ENCODE measurements at regions not wholly inside any gene's neighbourhood (a gene's known extent, or its start where the extent isn't known, plus 50 kb on each side); places are given as distances from the start of the nearest gene placed in this dataset.
"Not testable (repeated sequence)": the region's sequence is repeated elsewhere in the genome, so short reads cannot be mapped to it uniquely, and the experiment has no call there.

DNA sequence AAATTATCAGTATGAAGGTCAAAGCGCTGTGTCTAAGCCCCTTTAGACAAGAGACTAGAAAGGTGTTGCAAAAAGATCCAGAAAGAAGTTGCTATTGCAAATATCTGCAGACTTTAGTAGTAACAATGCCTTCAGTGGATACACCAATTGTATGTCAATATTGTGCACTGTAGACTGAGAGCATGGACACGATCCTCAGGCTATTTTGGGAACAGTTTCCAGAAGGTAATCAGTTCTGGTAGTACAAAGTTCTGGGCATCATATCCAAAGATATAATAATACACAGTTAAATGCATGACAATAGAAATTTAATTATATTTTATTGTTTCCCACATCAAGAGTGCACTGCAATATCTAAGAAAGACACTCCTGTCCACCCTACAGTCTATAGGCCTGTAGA is 84.1 kb upstream of the LUZP2 start:
- no peaks in the 10 kb centered on the region for H3K36me3 Mint-ChIP-seq (ENCODE audit: insufficient read depth, unreplicated experiment)
- CTCF ChIA-PET, result no interaction called here

GRCh38 chr11:24413391-24413790 is 83.5 kb upstream of the LUZP2 start:
- no peaks in the 10 kb centered on the region for H3K9me3 Mint-ChIP-seq (ENCODE audit: unreplicated experiment)
- H3K4me3 Mint-ChIP-seq (ENCODE audit: unreplicated experiment), result no peak overlapping the region
- BruUV-seq (replicated peaks), result no TSS peak
- no peak overlapping the region for H3K4me3 ChIP-seq (ENCODE audit: low read depth, low read length)
- no peaks in the 10 kb centered on the region for H3K4me1 Mint-ChIP-seq (ENCODE audit: low read depth, unreplicated experiment)
- no peak for DNase-seq
- TF ChIP-seq, protein P1, sequence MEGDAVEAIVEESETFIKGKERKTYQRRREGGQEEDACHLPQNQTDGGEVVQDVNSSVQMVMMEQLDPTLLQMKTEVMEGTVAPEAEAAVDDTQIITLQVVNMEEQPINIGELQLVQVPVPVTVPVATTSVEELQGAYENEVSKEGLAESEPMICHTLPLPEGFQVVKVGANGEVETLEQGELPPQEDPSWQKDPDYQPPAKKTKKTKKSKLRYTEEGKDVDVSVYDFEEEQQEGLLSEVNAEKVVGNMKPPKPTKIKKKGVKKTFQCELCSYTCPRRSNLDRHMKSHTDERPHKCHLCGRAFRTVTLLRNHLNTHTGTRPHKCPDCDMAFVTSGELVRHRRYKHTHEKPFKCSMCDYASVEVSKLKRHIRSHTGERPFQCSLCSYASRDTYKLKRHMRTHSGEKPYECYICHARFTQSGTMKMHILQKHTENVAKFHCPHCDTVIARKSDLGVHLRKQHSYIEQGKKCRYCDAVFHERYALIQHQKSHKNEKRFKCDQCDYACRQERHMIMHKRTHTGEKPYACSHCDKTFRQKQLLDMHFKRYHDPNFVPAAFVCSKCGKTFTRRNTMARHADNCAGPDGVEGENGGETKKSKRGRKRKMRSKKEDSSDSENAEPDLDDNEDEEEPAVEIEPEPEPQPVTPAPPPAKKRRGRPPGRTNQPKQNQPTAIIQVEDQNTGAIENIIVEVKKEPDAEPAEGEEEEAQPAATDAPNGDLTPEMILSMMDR (IDR thresholded peaks at IDR 0.05; ENCODE audit: insufficient read depth in 1 of 2, low read depth in 1 of 2, low read length in 1 of 2, severe bottlenecking in 1 of 2, unreplicated experiment in 1 of 2), result no peak
- ChIA-PET POLR2A (no interaction called here), CTCF (no interaction called here)
- intact Hi-C loops (cut with micrococcal nuclease; ENCODE audit: unreplicated experiment), result no loop called here
- H3K4me1 ChIP-seq, result no peaks in the 10 kb centered on the region
- no peak overlapping the region for H3K27ac Mint-ChIP-seq (ENCODE audit: unreplicated experiment)
- H3K36me3 ChIP-seq (ENCODE audit: control insufficient read depth, insufficient read depth, low read length), result no peaks in the 10 kb centered on the region
- H3K9me3 ChIP-seq, result no peaks in the 10 kb centered on the region
- H3K36me3 Mint-ChIP-seq (ENCODE audit: insufficient read depth, unreplicated experiment), result no peaks in the 10 kb centered on the region
- no peaks in the 10 kb centered on the region for H3K27me3 Mint-ChIP-seq (ENCODE audit: insufficient read depth, unreplicated experiment)
- H3K27me3 ChIP-seq (replicated peaks; ENCODE audit: control insufficient read depth, insufficient read depth, low read length), result no peaks in the 10 kb centered on the region

More for the DNA sequence above, 84.1 kb upstream of the LUZP2 start:
- Mint-ChIP-seq H3K27me3 (ENCODE audit: insufficient read depth, unreplicated experiment) (no peaks in the 10 kb centered on the region), H3K4me3 (ENCODE audit: unreplicated experiment) (no peak overlapping the region), H3K4me1 (ENCODE audit: low read depth, unreplicated experiment) (no peaks in the 10 kb centered on the region), H3K27ac (ENCODE audit: unreplicated experiment) (no peak overlapping the region), H3K9me3 (ENCODE audit: unreplicated experiment) (no peaks in the 10 kb centered on the region)
- Histone ChIP-seq H3K9me3 (no peaks in the 10 kb centered on the region), H3K36me3 (ENCODE audit: control insufficient read depth, insufficient read depth, low read length) (no peaks in the 10 kb centered on the region), H3K4me1 (no peaks in the 10 kb centered on the region), H3K4me3 (ENCODE audit: low read depth, low read length) (no peak overlapping the region), H3K27me3 (replicated peaks; ENCODE audit: control insufficient read depth, insufficient read depth, low read length) (no peaks in the 10 kb centered on the region)
- no TSS peak for BruUV-seq (replicated peaks)
- TF ChIP-seq, protein P1 (IDR thresholded peaks at IDR 0.05; ENCODE audit: insufficient read depth in 1 of 2, low read depth in 1 of 2, low read length in 1 of 2, severe bottlenecking in 1 of 2, unreplicated experiment in 1 of 2), result no peak
- intact Hi-C loops (cut with micrococcal nuclease; ENCODE audit: unreplicated experiment), result no loop called here
- DNase-seq, result no peak
- POLR2A ChIA-PET, result no interaction called here

- CTCF ChIA-PET, result not testable (repeated sequence)
These were observed 80.8 kb upstream of the LUZP2 start for GRCh38 chr11:24415955-24416636.

GRCh38 chr11:24421766-24422165 is 75.1 kb upstream of the LUZP2 start:
- Histone ChIP-seq H3K27me3 (replicated peaks; ENCODE audit: control insufficient read depth, insufficient read depth, low read length) (no peaks in the 10 kb centered on the region), H3K9me3 (no peaks in the 10 kb centered on the region), H3K36me3 (ENCODE audit: control insufficient read depth, insufficient read depth, low read length) (no peaks in the 10 kb centered on the region), H3K4me3 (ENCODE audit: low read depth, low read length) (no peak overlapping the region), H3K4me1 (no peaks in the 10 kb centered on the region)
- BruUV-seq (replicated peaks), result no TSS peak
- H3K9me3 Mint-ChIP-seq (ENCODE audit: unreplicated experiment), result no peaks in the 10 kb centered on the region
- H3K4me1 Mint-ChIP-seq (ENCODE audit: low read depth, unreplicated experiment), result no peaks in the 10 kb centered on the region
- ChIA-PET CTCF (no interaction called here), POLR2A (no interaction called here)
- TF ChIP-seq, protein P1 (IDR thresholded peaks at IDR 0.05; ENCODE audit: insufficient read depth in 1 of 2, low read depth in 1 of 2, low read length in 1 of 2, severe bottlenecking in 1 of 2, unreplicated experiment in 1 of 2), result no peak
- no peak overlapping the region for H3K4me3 Mint-ChIP-seq (ENCODE audit: unreplicated experiment)
- DNase-seq, result no peak
- H3K27me3 Mint-ChIP-seq (ENCODE audit: insufficient read depth, unreplicated experiment), result no peaks in the 10 kb centered on the region
- H3K27ac Mint-ChIP-seq (ENCODE audit: unreplicated experiment), result no peak overlapping the region
- no peaks in the 10 kb centered on the region for H3K36me3 Mint-ChIP-seq (ENCODE audit: insufficient read depth, unreplicated experiment)
- intact Hi-C loops (cut with micrococcal nuclease; ENCODE audit: unreplicated experiment), result no loop called here

More at GRCh38 chr11:24415955-24416636, 80.8 kb upstream of the LUZP2 start:
- H3K9me3 ChIP-seq; H3K4me3 Mint-ChIP-seq (ENCODE audit: unreplicated experiment); H3K27me3 ChIP-seq (replicated peaks; ENCODE audit: control insufficient read depth, insufficient read depth, low read length); H3K36me3 ChIP-seq (ENCODE audit: control insufficient read depth, insufficient read depth, low read length); POLR2A ChIA-PET; intact Hi-C loops (cut with micrococcal nuclease; ENCODE audit: unreplicated experiment); H3K9me3 Mint-ChIP-seq (ENCODE audit: unreplicated experiment); H3K27me3 Mint-ChIP-seq (ENCODE audit: insufficient read depth, unreplicated experiment); H3K27ac Mint-ChIP-seq (ENCODE audit: unreplicated experiment); H3K36me3 Mint-ChIP-seq (ENCODE audit: insufficient read depth, unreplicated experiment); H3K4me1 Mint-ChIP-seq (ENCODE audit: low read depth, unreplicated experiment); BruUV-seq (replicated peaks); H3K4me1 ChIP-seq; DNase-seq; H3K4me3 ChIP-seq (ENCODE audit: low read depth, low read length): not testable (repeated sequence)
